GM18858 (cell line): ENCODE measurements at regions not wholly inside any gene's neighbourhood (a gene's known extent, or its start where the extent isn't known, plus 50 kb on each side); places are given as distances from the start of the nearest gene placed in this dataset.
"Not testable (repeated sequence)": the region's sequence is repeated elsewhere in the genome, so short reads cannot be mapped to it uniquely, and the experiment has no call there.

Source experiments
- ATAC-seq: cut with Tn5 transposase; IDR thresholded peaks from one replicate; pipeline ENCODE4 v1.9.1; 2021; ENCODE audit not compliant: unreplicated experiment

DNA sequence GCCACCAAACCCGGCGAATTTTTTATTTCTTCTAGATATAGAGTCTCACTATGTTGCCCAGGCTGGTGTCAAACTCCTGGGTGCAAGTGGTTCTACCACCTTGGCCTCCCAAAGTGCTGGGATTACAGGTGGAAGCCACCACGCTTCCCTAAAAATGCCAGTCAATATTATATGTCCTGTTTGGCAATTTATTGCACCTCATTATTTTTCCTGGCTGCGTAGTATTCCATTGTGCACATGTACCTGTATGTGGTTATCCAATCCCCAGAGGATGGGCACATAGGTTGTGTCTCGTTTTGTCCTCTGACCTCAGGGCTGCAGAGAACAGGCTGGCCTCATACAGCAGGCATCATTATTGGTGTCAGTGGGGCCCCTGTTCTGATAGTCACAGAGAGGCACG, 181.7 kb downstream of the C9orf50 start:
- no peak for ATAC-seq

- no peak for ATAC-seq
Observed at GRCh38 chr9:129437626-129438323, 183.1 kb downstream of the C9orf50 start.

- no peak for ATAC-seq
Observed at GRCh38 chr9:129436751-129437625, 183.9 kb downstream of the C9orf50 start.

DNA sequence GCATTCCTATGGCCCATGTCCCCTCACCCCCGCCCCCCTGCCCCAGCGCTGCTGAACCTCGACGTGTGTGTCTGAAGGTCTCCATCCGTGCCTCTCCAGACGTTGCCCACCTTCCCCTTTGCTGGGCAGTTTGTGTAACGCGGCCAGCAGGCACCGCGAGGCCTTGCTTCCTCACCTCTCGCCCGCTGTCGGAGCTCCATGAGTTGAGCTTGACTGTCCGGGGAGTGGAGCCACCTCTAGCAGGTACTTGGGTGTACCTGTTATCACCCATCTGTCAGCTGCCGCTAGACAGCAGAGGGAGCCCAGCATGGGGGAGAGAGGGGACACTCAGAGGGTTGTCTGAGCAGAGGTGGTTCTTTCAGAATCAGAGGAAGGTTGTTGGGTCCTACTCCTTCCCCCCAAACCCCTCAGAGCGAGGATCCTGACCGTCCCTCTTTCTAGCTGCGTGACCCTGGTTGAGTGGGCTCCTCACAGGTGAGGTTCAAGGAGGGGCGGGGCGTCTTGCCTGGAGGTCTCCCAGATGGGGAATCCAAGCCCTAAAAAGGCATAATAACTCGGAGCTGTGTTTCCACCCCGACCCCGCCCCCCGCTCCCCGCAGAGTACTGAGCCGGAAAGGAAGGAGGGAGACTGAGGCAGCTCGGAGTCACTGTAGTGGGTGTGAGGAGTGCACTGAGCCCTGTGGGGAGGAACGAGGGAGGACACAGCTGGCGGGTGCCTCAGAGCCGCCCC, 184.7 kb downstream of the C9orf50 start:
- no peak for ATAC-seq

- ATAC-seq: no peak
Observed at GRCh38 chr9:129435291-129435690, 185.6 kb downstream of the C9orf50 start.

DNA sequence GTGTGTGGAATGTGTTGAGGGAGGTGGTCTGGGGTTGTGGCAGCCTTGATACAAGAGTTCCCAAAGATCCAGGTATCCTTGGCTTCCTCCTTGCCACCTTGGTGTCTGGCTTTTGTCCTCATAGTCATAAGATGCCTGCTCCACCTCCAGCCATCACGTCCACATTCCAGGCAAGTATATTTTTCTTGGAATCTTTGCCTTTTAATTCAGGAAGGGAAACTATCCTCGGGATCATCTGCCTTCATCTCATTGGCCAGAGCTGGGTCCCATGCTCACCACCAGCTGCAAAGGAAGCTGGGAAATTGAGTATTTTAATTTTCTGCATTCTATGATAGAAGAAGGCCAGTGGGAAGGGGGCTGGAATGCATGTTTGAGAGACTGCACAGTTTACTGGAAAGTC, 186.7 kb downstream of the C9orf50 start:
- no peak for ATAC-seq

- no peak for ATAC-seq
Observed at GRCh38 chr9:129432297-129433154, 188.4 kb downstream of the C9orf50 start.

DNA sequence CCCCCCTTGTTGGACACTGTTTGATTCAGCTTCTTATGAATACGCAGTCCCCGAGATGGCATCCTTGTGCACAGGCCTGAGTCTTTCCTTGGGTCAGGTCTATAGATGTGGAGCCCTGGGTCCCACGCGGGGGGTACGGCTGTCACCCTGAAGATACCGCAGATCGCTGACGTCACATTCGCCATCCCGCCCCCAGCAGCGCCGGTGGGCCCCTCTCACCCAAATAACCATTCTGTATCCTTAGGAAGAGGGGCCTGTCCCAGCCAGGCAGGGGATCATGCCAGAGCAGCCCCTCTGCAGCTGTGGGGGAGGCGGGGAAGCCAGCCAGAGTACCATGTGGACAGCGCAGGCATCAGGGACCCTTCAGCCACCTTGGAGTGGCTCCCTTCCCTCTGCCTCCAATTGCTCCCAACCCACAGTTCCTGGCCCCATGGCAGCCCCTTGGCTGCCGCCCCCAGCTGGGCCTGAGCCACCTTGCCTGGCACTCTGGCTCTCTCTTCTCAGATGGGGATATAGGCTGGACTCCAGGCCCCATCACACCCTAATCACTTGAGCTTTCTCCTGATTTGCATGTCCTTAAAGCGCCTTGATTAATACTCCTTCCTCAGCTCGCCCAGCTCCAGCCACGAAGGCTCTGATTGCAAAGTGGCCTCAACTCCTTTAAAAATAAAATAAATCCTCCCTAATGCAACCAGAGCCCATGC, 189.8 kb downstream of the C9orf50 start:
- ATAC-seq: no peak

DNA sequence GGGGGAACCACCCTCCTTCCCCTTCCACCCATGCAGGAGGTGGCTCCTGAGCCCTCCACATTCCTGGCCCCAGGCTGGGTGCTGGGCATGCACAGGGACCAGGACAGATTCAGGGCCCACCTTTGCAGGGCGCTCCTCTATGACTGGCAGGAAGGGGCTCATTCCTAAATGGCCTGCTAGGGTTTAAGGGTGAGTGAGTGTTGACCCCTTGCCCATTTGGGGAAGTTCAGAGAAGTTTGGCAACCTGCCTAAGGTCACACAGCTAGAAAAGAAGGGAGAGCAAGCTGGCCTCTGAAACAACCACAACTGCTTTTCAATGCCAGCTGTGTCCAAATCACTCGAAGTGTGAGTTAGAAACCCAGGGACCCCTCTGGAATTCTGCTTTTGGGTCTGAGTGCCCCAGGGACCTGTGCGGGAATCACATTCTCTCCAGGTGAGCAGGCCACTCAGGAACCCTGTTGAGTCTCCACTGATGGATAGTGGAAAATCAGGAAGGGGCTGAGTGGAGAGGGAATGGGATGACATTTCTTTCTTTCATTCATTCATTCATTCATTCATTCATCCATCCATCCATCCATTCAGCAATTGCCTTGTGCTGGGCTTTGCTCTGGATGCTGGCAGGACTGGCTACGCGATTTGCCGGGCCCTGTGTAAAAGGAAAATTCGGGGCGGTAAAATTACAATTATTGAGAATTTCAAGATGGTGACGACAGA, 191.9 kb downstream of the C9orf50 start:
- ATAC-seq: no peak

DNA sequence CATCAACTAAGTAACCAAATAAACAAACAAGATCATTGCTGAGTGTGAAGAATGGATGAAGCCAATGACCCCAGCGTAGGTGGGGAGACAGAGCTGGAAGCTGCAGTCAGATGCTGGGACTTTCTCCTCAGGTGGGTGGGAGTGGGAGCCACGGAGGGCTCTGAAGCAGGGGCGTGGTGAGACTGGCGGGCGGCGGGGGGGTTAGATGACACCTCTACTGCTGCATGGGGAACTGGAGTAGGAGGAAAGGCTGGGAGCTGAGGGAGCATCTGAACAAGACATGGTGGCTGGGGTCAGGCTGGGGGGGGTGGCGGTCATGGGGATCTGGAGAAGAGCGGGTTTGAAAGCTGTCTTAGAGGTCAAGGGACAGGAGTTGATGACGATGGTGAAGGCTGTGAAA, 193.8 kb downstream of the C9orf50 start:
- ATAC-seq: no peak

GRCh38 chr9:129423755-129424154, 197.1 kb downstream of the C9orf50 start:
- not testable (repeated sequence) for ATAC-seq

DNA sequence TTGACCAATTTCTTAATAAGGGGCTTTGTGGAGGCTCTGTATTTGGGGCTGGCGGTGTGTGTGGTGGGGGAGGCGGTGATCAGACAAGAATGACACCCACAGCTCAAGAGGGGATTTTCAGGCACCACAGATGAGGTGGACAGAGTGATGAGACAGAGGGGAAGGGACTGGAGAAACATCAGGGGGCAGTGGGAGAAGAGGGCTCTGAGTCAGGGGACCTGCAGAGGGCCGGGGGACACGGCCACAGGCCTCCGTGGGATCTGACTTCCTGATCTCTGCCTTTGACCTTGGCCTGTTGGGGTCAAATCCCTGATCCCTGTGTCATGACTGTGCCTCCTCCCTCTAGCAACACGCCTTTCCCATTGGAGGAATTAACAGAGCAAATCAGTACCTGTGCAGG, 197.7 kb downstream of the C9orf50 start:
- ATAC-seq: no peak

GRCh38 chr9:129422843-129423192, 198.1 kb downstream of the C9orf50 start:
- no peak for ATAC-seq

- ATAC-seq: no peak
Observed at GRCh38 chr9:129422032-129422842, 198.7 kb downstream of the C9orf50 start.

DNA sequence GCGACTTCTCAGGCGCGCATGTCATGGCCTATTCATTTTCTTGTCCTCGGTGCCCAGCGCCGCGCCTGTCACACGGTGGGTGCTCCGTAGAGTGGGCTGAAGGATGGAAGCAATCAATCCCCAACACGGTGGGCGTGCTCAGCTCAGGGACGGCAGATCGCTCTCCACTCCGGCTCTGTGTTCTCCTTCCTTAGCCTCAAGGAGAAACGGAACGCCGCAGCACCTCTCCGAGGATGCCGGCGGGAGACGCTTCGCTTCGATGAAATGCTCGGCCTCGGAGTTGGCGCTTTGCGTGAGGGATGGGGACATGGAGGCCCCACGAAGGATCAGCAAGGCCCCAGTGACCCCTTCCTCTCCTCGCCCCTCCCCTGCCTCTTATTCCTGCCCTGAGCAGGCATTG, 199.5 kb downstream of the C9orf50 start:
- no peak for ATAC-seq

DNA sequence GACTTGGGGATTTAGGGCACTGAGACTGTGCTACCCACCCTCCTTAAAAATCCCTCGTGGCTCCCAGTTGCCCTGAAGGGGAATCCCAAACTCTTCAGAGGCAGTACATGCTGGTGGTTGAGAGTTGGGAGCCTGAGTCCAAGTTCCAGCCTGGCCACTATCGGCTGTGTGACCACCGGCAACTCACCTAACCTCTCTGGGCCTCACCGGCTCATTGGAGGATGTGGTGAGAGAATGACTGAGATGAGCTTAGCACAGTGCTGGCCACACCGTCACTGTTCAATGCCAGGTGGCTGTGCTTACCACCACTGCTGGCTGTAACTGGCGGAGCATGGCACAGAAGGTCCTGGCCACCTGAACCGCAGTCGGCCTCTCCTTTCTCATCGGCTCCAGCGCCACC, 200.2 kb downstream of the C9orf50 start:
- no peak for ATAC-seq

DNA sequence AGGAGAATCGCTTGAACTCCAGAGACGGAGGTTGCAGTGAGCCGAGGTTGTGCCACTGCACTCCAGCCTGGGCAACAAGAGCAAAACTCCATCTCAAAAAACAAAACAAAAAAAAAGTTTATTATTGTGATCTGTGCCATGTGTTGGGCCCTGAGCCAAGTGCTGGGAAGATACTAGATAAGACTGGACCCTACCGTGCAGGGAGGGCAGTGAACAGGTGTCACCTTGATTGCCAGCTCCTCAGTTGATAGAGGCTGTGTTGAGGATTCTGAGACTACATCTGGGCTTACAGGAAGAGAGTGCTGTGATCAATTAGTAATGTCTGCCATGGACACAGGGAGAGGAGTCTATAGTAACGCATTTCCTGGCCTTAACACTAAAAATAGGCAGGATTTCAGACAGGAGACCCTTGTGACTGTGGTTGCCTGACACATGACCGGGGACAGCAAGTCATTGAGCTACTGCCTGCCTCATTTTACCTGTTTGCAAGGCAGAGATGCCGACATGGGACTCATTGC, 201.5 kb downstream of the C9orf50 start:
- ATAC-seq: no peak

GRCh38 chr9:129418451-129418850, 202.4 kb downstream of the C9orf50 start:
- ATAC-seq: no peak
